Loucy (cell line): ENCODE measurements at regions not wholly inside any gene's neighbourhood (a gene's known extent, or its start where the extent isn't known, plus 50 kb on each side); places are given as distances from the start of the nearest gene placed in this dataset.

Experiments
- H2AFZ ChIP-seq: fragments of 200-600 bp; sonication (generic); 2 replicates; pipeline ENCODE4 v1.6.0; 2016; ENCODE audit warnings: antibody characterized with exemption, mild to moderate bottlenecking, low read length, moderate library complexity
- H3F3A ChIP-seq: fragments of 200-600 bp; 2 replicates; pipeline ENCODE4 v1.6.0; 2016; ENCODE audit warnings: antibody characterized with exemption, low read depth, mild to moderate bottlenecking
- H3K27me3 ChIP-seq: fragments of 200-600 bp; sonication (generic); 2 replicates; pipeline ENCODE4 v1.6.1; 2014; ENCODE audit warnings: low read length, mild to moderate bottlenecking; ENCODE audit not compliant: insufficient read depth, poor library complexity, severe bottlenecking
- H3K36me3 ChIP-seq: fragments of 200-600 bp; sonication (generic); 2 replicates; pipeline ENCODE4 v1.6.1; 2016; ENCODE audit warnings: low read length; ENCODE audit not compliant: insufficient read depth
- H3K4me1 ChIP-seq: fragments of 200-600 bp; sonication (generic); 2 replicates; pipeline ENCODE4 v1.5.1; 2014; ENCODE audit warnings: low read length, mild to moderate bottlenecking; ENCODE audit not compliant: insufficient read depth, poor library complexity, severe bottlenecking
- H3K4me2 ChIP-seq: fragments of 200-600 bp; sonication (generic); 2 replicates; pipeline ENCODE4 v1.6.0; 2014; ENCODE audit warnings: antibody characterized with exemption, low read length, low read depth, mild to moderate bottlenecking; ENCODE audit not compliant: poor library complexity, severe bottlenecking
- H3K4me3 ChIP-seq: fragments of 200-600 bp; sonication (generic); 2 replicates; pipeline ENCODE4 v1.5.1; 2014; ENCODE audit warnings: low read length, mild to moderate bottlenecking, mixed read lengths; ENCODE audit not compliant: poor library complexity, severe bottlenecking
- H3K79me2 ChIP-seq: fragments of 200-600 bp; sonication (generic); 2 replicates; pipeline ENCODE4 v1.6.1; 2014; ENCODE audit warnings: low read length; ENCODE audit not compliant: insufficient read depth
- H3K9ac ChIP-seq: fragments of 200-600 bp; sonication (generic); 2 replicates; pipeline ENCODE4 v1.6.0; 2014; ENCODE audit warnings: mild to moderate bottlenecking, low read depth, low read length, moderate library complexity; ENCODE audit not compliant: poor library complexity, severe bottlenecking
- H3K9me2 ChIP-seq: fragments of 200-600 bp; sonication (generic); replicated peaks from 2 replicates; pipeline ENCODE4 v1.6.1; 2016; ENCODE audit warnings: low read depth, low read length, mixed read lengths
- H3K9me3 ChIP-seq: fragments of 200-600 bp; sonication (generic); 2 replicates; pipeline ENCODE4 v1.6.1; 2014; ENCODE audit warnings: mild to moderate bottlenecking, antibody characterized with exemption, low read length, low read depth; ENCODE audit not compliant: insufficient read depth
- H4K20me1 ChIP-seq: fragments of 200-600 bp; sonication (generic); 2 replicates; pipeline ENCODE4 v1.6.0; 2014; ENCODE audit warnings: antibody characterized with exemption, low read length, mild to moderate bottlenecking; ENCODE audit not compliant: insufficient read depth, poor library complexity, severe bottlenecking
- EZH2phosphoT487 ChIP-seq: fragments of 200-600 bp; IDR thresholded peaks from 2 replicates; pipeline ENCODE4 v1.6.1; 2018; ENCODE audit warnings: antibody characterized with exemption, mild to moderate bottlenecking, moderate library complexity, borderline replicate concordance
- TF ChIP-seq, protein P1 (sequence below): fragments of 200-600 bp; sonication (generic); conservative IDR thresholded peaks from 2 replicates; pipeline ENCODE4 v1.5.1; 2014; ENCODE audit warnings: mild to moderate bottlenecking, antibody characterized with exemption, low read length

DNA sequence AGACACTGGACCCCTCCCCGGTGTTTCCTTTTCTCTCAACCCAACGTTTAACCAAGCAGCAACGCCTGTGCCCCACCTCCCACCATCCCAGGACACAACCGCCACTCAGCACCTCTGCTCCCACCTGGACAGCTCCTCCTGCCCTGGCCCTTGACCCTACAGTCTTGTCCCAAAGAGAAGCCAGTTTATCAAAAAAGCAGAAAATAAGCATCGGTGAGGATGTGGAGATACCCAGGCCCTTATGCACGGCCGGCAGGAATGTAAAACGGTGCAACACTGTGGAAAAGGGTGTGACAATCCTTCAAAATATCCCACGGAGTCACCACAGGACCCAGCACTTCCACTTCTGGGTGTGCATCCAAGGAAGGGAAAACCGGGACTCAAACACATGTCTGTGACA is 176.2 kb upstream of the RNF32 start:
- TF ChIP-seq, protein P1, sequence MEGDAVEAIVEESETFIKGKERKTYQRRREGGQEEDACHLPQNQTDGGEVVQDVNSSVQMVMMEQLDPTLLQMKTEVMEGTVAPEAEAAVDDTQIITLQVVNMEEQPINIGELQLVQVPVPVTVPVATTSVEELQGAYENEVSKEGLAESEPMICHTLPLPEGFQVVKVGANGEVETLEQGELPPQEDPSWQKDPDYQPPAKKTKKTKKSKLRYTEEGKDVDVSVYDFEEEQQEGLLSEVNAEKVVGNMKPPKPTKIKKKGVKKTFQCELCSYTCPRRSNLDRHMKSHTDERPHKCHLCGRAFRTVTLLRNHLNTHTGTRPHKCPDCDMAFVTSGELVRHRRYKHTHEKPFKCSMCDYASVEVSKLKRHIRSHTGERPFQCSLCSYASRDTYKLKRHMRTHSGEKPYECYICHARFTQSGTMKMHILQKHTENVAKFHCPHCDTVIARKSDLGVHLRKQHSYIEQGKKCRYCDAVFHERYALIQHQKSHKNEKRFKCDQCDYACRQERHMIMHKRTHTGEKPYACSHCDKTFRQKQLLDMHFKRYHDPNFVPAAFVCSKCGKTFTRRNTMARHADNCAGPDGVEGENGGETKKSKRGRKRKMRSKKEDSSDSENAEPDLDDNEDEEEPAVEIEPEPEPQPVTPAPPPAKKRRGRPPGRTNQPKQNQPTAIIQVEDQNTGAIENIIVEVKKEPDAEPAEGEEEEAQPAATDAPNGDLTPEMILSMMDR, result no peak
- TF ChIP-seq EZH2phosphoT487, result no peak
- H3K27me3 ChIP-seq, result no peaks in the 10 kb centered on the region

GRCh38 chr7:156463280-156463679 is 177.3 kb upstream of the RNF32 start:
- Histone ChIP-seq H3K4me2 (no peak overlapping the region), H3F3A (no peaks in the 10 kb centered on the region), H4K20me1 (no peaks in the 10 kb centered on the region), H3K9me2 (no peaks in the 10 kb centered on the region), H3K79me2 (no peaks in the 10 kb centered on the region), H2AFZ (no peak overlapping the region), H3K4me3 (no peak overlapping the region), H3K36me3 (no peaks in the 10 kb centered on the region), H3K27me3 (no peaks in the 10 kb centered on the region), H3K4me1 (no peaks in the 10 kb centered on the region), H3K9ac (no peak overlapping the region), H3K9me3 (no peaks in the 10 kb centered on the region; the same call in 1 of the 2 replicates)
- TF ChIP-seq, protein P1, result no peak
- TF ChIP-seq EZH2phosphoT487, result no peak

More for the DNA sequence above, 176.2 kb upstream of the RNF32 start:
- no peaks in the 10 kb centered on the region for H3K4me1 ChIP-seq
- H2AFZ ChIP-seq, result no peak overlapping the region
- no peak overlapping the region for H3K4me2 ChIP-seq
- H3K9ac ChIP-seq, result no peak overlapping the region
- no peaks in the 10 kb centered on the region for H3F3A ChIP-seq
- no peaks in the 10 kb centered on the region for H3K9me3 ChIP-seq
- H3K9me2 ChIP-seq, result no peaks in the 10 kb centered on the region
- H3K4me3 ChIP-seq, result no peak overlapping the region
- no peaks in the 10 kb centered on the region for H4K20me1 ChIP-seq
- H3K36me3 ChIP-seq, result no peaks in the 10 kb centered on the region
- H3K79me2 ChIP-seq, result no peaks in the 10 kb centered on the region

- no peak overlapping the region for H3K4me2 ChIP-seq
- no peaks in the 10 kb centered on the region for H3K79me2 ChIP-seq
- H3K36me3 ChIP-seq, result no peaks in the 10 kb centered on the region
- H3F3A ChIP-seq, result no peaks in the 10 kb centered on the region
- H3K9ac ChIP-seq, result no peak overlapping the region
- no peaks in the 10 kb centered on the region for H3K9me2 ChIP-seq
- no peaks in the 10 kb centered on the region for H4K20me1 ChIP-seq
- no peak overlapping the region for H3K4me3 ChIP-seq
- no peaks in the 10 kb centered on the region for H3K27me3 ChIP-seq
- no peak for TF ChIP-seq EZH2phosphoT487
- TF ChIP-seq, protein P1, result no peak
- H3K4me1 ChIP-seq, result no peaks in the 10 kb centered on the region
- no peaks in the 10 kb centered on the region; the same call in 1 of the 2 replicates for H3K9me3 ChIP-seq
- no peak overlapping the region for H2AFZ ChIP-seq
These were observed 178.5 kb upstream of the RNF32 start for GRCh38 chr7:156461881-156462665.
